ENCODE measurements at regions not wholly inside any gene's neighbourhood (a gene's known extent, or its start where the extent isn't known, plus 50 kb on each side); places are given as distances from the start of the nearest gene placed in this dataset.

DNA sequence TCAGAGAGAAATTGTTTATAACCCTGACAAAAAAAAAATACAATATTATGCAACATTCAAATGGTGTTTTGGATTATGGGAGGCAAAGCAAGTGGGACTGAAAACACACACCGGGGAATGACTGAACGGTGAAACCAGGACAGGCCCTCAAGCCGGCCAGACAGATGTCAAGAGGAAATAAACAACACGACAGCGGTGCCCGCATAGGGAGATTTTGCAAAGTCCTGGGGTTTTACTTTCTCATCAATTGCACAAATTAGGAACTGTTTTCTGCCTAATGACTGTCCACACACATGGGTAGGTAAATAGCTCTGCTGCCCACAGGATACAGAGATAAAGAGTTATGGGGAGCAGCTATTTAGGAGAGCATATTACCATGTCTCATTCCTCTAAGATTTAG lies 134.5 kb downstream of the IRS2 start:
- Histone ChIP-seq H3K27ac (no peak overlapping the region), H3K36me3 (no peaks in the 10 kb centered on the region), H3K4me1 (no peaks in the 10 kb centered on the region), H3K9me3 (no peaks in the 10 kb centered on the region), H3K27me3 (no peaks in the 10 kb centered on the region), H3K4me3 (no peak overlapping the region)
- TF ChIP-seq, protein P1, sequence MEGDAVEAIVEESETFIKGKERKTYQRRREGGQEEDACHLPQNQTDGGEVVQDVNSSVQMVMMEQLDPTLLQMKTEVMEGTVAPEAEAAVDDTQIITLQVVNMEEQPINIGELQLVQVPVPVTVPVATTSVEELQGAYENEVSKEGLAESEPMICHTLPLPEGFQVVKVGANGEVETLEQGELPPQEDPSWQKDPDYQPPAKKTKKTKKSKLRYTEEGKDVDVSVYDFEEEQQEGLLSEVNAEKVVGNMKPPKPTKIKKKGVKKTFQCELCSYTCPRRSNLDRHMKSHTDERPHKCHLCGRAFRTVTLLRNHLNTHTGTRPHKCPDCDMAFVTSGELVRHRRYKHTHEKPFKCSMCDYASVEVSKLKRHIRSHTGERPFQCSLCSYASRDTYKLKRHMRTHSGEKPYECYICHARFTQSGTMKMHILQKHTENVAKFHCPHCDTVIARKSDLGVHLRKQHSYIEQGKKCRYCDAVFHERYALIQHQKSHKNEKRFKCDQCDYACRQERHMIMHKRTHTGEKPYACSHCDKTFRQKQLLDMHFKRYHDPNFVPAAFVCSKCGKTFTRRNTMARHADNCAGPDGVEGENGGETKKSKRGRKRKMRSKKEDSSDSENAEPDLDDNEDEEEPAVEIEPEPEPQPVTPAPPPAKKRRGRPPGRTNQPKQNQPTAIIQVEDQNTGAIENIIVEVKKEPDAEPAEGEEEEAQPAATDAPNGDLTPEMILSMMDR (IDR thresholded peaks at IDR 0.05) = no peak
- TF ChIP-seq POLR2A (IDR thresholded peaks at IDR 0.05) = no peak
- no peak for DNase-seq
- intact Hi-C loops (cut with DNase I; ENCODE audit: low total_unique reads) = no loop called here

DNA sequence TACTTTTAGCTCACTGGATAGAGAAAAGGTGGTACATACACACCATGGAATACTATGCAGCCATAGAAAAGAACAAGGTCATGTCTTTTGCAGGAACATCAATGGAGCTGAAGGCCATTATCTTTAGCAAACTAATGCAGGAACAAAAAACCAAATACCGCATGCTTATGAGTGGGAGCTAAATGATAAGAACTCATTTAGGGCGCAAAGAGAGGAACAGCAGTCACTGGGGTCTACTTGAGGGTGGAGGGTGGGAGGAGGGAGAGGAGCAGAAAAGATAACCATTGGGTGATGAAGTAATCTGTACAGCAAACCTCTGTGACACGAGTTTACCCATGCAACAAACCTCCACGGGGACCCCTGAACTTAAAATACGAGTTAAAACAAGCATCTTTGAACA lies 135.1 kb downstream of the IRS2 start:
- H3K4me3 ChIP-seq = no peak overlapping the region
- H3K27me3 ChIP-seq = no peaks in the 10 kb centered on the region
- no peak for DNase-seq
- intact Hi-C loops (cut with DNase I; ENCODE audit: low total_unique reads) = no loop called here
- no peaks in the 10 kb centered on the region for H3K9me3 ChIP-seq
- H3K4me1 ChIP-seq = no peaks in the 10 kb centered on the region
- no peak overlapping the region for H3K27ac ChIP-seq
- no peaks in the 10 kb centered on the region for H3K36me3 ChIP-seq
- TF ChIP-seq POLR2A (IDR thresholded peaks at IDR 0.05) = no peak
- TF ChIP-seq, protein P1 (IDR thresholded peaks at IDR 0.05) = no peak

DNA sequence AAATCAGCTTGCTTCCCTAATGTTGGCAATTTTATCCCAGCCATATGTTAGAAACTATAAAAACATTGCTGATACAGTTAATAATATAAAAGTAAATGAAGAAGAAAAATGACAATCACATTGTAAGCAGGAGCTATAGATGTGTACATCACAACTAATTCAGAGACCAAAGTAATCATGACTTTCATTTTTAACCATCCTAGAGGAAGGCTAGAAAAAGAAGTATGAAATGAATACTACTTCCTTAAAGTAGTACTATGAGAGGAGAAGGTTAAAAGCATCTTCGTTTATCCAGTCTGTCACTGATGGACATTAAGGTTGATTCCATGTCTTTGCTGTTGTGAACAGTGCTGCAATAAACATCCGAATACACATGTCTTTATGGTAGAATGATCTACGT lies 135.5 kb downstream of the IRS2 start:
- Histone ChIP-seq H3K4me1 (no peaks in the 10 kb centered on the region), H3K4me3 (no peak overlapping the region), H3K27ac (no peak overlapping the region), H3K27me3 (no peaks in the 10 kb centered on the region), H3K36me3 (no peaks in the 10 kb centered on the region), H3K9me3 (no peaks in the 10 kb centered on the region)
- intact Hi-C loops (cut with DNase I; ENCODE audit: low total_unique reads) = no loop called here
- TF ChIP-seq, protein P1 (IDR thresholded peaks at IDR 0.05) = no peak
- TF ChIP-seq POLR2A (IDR thresholded peaks at IDR 0.05) = no peak
- DNase-seq = no peak

DNA sequence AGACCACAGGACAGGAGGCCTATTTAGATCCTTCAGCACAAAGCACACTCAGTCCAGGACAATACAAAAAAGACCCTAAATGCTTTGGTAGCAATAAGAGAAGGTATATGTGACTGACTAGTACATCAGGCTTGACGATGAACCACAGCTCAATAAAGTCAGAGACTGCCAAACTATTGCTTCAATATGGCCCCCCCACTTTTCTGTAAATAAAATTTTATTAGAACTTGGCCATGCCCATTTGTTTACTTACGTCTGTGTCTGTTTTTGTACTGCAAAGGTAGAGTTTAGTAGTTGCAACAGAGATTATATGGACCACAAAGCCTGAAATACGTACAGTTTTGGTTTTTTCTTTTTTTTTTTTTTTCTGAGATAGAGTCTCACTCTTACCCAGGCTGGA lies 136.7 kb downstream of the IRS2 start:
- Histone ChIP-seq H3K27me3 (no peaks in the 10 kb centered on the region), H3K27ac (no peak overlapping the region), H3K4me3 (no peak overlapping the region), H3K9me3 (no peaks in the 10 kb centered on the region), H3K36me3 (no peaks in the 10 kb centered on the region), H3K4me1 (no peaks in the 10 kb centered on the region)
- TF ChIP-seq, protein P1 (IDR thresholded peaks at IDR 0.05) = no peak
- no peak for TF ChIP-seq POLR2A (IDR thresholded peaks at IDR 0.05)
- DNase-seq = no peak
- intact Hi-C loops (cut with DNase I; ENCODE audit: low total_unique reads) = no loop called here

DNA sequence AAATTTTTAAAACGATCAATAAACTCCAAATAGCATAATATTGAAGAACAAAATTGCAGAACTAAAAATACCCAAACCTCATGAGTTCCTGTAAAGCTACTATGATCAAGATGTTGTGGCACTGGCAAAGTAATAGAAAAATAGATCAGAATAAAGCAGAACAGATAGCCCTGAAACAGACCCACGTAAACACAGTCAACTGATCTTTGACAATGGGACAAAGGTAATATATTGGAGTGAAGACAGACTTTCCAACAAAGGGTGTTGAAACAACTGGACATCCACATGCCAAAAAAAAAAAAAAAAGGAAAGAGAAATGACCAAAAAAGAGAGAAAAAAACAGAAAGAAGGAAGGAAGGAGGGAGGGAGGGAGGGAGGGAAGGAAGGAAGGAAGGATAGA lies 138.7 kb downstream of the IRS2 start:
- no peak for DNase-seq
- no peaks in the 10 kb centered on the region for H3K36me3 ChIP-seq
- TF ChIP-seq POLR2A (IDR thresholded peaks at IDR 0.05) = no peak
- TF ChIP-seq, protein P1 (IDR thresholded peaks at IDR 0.05) = no peak
- no peak overlapping the region for H3K27ac ChIP-seq
- H3K27me3 ChIP-seq = no peaks in the 10 kb centered on the region
- intact Hi-C loops (cut with DNase I; ENCODE audit: low total_unique reads) = no loop called here
- H3K4me3 ChIP-seq = no peak overlapping the region
- H3K9me3 ChIP-seq = no peaks in the 10 kb centered on the region
- no peaks in the 10 kb centered on the region for H3K4me1 ChIP-seq
